AG09319 (cell line): ENCODE measurements at regions not wholly inside any gene's neighbourhood (a gene's known extent, or its start where the extent isn't known, plus 50 kb on each side); places are given as distances from the start of the nearest gene placed in this dataset.

Experiments used
- DNase-seq: peaks from one replicate; pipeline ENCODE4 v3.0.0-alpha.2; 2010; ENCODE audit warnings: low read depth; ENCODE audit errors: extremely low read depth
- TF ChIP-seq, protein P1 (sequence below): IDR thresholded peaks from 2 replicates; pipeline ENCODE4 v1.5.1; 2011; ENCODE audit warnings: low read depth, mild to moderate bottlenecking, inconsistent platforms, low read length, moderate library complexity

GRCh38 chr1:224872832-224873433 lies 56.5 kb upstream of the DNAH14 start:
- DNase-seq = no peak

DNA sequence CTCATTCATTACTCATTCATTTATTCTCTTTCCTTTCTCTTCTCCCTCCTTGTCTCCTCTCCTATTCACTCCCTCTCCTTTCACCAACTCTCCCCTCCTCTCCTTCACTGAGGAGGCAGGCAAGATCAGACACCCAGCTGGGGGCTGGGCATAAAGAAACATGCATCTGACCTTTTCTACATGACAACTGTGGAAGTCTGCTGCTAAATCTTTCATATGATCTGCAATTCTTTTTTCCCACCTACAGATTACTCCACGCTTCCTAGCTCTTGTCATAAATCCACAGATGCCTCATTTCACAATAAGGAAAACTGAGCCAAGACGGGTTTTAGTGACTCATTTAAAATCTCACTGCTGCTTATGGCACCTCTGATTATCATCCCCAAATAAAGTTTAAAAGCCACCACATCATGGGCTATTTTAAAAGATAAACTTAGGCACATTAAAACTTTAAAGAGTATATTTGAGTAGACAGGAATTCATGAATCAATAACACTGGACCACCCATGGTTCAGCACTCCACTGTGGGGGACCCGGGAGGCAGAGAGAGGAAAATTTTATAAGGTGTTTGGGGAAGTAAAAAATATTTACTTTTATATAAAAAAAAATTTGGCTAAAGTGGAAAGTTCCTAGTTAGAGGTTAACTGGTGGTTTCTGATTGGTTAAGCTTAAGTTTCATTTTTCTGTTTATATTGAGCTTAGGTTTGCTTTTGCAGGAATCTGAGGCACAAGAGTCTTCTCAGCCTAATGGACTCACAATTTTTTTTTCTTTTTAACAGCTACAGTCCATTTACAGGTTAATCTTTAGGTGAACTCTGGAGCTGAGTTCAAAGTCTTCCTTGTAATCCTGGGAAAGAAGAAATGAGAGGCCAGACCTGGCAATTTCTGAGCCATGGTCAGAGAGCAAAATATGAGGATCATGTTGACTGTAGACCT lies 55.8 kb upstream of the DNAH14 start:
- TF ChIP-seq, protein P1, sequence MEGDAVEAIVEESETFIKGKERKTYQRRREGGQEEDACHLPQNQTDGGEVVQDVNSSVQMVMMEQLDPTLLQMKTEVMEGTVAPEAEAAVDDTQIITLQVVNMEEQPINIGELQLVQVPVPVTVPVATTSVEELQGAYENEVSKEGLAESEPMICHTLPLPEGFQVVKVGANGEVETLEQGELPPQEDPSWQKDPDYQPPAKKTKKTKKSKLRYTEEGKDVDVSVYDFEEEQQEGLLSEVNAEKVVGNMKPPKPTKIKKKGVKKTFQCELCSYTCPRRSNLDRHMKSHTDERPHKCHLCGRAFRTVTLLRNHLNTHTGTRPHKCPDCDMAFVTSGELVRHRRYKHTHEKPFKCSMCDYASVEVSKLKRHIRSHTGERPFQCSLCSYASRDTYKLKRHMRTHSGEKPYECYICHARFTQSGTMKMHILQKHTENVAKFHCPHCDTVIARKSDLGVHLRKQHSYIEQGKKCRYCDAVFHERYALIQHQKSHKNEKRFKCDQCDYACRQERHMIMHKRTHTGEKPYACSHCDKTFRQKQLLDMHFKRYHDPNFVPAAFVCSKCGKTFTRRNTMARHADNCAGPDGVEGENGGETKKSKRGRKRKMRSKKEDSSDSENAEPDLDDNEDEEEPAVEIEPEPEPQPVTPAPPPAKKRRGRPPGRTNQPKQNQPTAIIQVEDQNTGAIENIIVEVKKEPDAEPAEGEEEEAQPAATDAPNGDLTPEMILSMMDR = no peak
- DNase-seq = peak; percentile 11

More at GRCh38 chr1:224872832-224873433, 56.5 kb upstream of the DNAH14 start:
- TF ChIP-seq, protein P1 = no peak

DNA sequence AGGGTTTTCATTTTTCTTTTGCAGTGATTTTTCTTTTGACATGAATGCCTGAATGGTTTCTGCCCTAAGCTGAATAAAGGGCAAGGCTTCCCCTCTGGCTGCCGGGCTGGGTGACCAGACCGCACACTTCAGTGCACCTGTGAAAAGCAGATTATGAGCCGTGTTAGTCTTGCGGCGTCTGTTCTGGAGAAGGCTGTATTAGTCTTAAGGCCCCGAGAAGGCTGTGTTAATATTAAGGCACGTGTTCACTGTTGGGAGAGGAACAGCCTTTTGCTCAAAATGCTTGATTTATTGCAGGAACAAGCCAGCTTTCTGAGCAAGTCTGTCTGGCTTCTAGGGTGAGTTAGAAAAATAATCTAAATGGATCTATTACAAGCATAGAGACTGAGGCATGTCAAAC lies 54.7 kb upstream of the DNAH14 start:
- DNase-seq = no peak
- TF ChIP-seq, protein P1 = no peak

- TF ChIP-seq, protein P1 = no peak
- no peak for DNase-seq
Observed at GRCh38 chr1:224879162-224879803, 50.2 kb upstream of the DNAH14 start.
